ENCODE measurements at regions not wholly inside any gene's neighbourhood (a gene's known extent, or its start where the extent isn't known, plus 50 kb on each side); places are given as distances from the start of the nearest gene placed in this dataset.
A peak's percentile ranks its signal among the peaks of the same experiment; 100 is the strongest.

DNA sequence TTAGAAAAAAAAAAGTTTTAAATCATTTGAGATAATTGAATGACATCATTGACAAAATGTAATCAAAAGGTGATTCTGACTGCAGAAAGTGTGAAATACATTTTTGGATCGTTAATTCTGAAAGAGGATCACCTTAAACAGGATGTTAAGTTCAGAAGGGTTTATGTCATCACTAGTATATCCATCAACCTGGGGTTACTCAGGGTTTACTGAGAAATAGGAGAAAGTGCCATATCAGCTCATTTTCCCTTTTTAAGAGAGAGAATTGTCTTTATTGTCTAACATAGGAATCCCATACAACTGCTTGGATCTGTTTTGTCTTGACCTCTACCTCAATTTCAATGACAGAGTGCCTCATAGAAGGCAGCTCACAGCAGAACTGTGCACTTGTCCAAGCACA is 466.1 kb upstream of the LINC00305 start:
- no peak for DNase-seq (ENCODE audit: low spot score)

DNA sequence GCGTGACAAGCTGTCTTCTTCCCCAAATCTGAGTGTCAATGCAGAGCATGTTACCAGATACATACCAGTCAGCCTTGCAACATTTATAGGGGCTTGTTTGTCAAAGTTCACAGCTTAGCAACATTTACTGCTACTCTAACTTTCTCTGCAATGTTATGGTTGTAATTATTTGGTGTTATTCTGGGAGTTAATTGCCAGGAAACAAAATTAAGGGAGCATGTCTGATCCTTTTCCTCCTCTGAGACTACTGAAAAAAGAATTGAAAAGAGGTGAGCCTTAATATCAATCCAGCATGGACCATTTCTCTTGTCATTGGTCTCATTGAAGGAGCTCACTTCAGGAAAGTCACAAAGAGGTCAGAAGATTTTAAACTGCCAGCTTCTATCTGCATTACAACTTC is 465.6 kb upstream of the LINC00305 start:
- no peak for DNase-seq (ENCODE audit: low spot score)

DNA sequence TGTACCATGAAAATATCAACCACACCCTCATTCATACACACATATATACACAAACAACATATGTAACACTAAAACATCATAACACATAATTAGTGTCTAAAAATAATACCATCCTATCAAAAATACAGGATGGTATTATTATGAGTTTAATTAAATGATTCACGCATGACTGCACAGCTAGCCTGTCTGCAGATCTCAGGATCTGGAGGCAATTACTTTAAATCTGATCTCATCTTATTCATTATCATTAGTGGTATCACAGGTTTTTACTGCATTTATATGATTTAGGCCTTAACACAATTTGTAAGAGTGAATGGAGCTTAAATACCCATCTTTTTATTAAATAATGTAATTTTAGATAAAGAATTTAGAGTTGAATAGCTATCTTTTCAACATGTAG is 443.4 kb upstream of the LINC00305 start:
- no peak for DNase-seq (ENCODE audit: low spot score)

DNA sequence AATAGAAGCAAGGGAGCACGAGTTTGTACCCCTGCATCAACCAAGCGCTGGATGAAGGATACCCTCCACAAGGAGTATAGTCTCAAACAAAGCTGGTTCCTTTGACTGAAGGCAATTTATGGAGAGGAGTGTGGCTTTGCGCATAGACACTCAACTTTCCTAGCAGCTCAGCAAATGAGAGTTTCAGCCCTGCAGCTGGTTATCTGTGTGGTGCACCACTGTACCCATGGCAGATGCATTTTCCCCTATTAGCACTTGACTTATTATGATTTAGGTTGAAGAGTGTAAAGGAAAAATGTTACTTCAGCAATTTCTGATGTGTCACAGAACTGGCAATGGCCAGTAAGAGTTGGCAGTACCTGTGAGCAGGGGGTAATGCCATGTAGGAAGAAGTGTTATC is 440.1 kb upstream of the LINC00305 start:
- no peak for DNase-seq (ENCODE audit: low spot score)

DNA sequence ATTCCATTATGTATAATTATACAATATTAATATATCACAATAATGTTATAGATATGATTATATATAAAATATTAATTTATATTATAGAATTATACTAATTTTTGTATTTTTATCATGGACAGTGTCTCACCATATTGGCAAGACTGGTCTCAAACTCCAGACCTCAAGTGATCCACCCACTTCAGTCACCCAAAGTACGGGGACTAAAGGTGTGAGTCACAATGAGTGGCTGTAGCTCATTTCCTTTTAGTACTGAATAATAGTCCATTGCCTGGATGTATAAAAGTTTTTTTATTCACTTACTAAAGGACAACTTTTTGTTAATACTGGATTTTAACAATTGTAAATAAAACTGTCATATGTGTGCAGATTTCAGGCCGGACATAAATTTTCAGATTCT is 417.6 kb upstream of the LINC00305 start:
- DNase-seq (ENCODE audit: low spot score): no peak

DNA sequence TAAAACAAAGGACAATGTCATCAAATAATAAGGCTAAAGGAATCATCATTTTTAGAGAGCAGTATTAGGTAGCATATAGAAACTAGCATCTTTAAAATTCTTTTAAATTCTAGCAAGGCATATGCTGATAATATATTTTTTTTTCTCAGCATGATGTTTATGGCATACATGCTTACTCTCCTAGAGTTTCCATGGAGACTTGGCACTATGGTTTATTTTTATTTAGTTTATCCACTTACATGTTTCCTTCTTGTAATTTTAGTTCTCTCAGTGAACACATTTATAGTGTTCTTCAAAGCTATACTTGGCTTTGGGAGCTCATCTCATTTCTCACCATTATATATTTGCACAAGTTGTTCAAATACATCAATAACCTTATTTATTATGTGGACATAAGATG is 413.8 kb upstream of the LINC00305 start:
- no peak for DNase-seq (ENCODE audit: low spot score)

DNA sequence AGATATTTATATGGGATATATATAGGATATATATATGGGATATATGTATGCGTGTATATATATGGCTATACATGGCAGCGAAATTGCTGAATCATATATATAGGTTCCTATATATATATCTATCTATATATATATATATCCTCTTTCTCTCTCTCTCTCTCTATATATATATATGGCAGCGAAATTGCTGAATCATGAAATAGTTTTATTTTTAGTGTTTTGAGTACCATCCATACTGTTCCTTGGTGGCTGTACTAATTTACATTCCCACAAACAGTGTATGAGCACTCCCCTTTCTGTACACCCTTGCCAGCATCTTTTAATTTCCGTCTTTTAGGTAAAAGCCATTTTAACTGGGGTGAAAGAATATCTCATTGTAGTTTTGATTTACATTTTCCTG is 397.6 kb upstream of the LINC00305 start:
- no peak for DNase-seq (ENCODE audit: low spot score)

DNA sequence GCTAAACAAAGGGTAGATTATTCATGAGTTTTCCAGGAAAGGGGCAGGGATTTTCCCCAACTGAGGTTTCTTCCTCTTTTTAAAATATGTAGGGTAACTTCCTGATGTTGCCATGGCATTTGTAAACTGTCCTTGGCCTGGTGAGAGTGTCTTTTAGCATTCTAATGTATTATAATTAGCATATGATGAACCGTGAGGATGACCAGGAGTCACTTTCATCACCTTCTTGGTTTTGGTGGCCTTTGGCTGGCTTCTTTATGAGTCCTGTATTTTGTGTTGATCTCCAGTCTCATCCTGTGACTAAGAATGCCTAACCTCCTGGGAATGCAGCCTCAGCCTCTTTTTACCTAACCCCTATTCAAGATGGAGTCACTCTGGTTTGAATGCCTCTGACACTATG is 391.0 kb upstream of the LINC00305 start:
- no peak for DNase-seq (ENCODE audit: low spot score)

DNA sequence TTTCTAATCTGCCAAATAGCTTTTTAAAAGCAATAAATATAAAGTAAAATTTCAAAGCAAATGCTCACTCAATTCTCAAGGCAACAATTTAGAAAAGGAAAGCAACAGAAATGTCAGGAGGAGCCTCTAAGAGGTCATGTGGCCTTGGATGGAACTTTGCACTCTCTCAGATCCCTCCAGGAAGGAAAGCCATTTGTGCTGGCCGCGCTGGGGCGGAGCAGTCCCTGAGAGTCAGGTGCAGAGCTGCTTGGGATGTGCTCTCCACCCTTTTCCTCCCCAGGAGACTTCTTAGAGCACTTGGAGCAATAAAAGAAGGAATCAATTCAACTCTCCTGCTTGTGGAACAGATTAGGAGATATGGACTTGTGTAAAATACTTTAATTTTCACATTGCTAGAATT is 379.8 kb upstream of the LINC00305 start:
- no peak for DNase-seq (ENCODE audit: low spot score)

DNA sequence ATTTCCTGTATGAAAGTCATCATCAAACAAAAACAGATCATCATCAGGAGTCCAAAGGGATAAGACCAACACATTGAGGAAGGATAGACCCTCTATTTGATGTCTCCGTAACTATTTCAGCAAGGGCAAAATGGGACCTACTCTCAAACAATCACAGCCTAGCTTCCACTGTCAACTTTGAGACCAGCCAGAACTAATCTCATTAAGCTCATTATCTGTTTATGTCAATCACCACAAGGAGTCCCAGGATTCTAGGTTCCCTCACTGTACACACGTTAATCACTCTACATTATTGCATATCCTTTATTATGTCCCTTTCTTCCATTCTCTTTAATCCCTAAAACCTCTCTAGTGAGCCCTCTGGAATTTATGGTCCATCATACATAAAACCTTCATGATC is 370.3 kb upstream of the LINC00305 start:
- DNase-seq (ENCODE audit: low spot score): no peak

DNA sequence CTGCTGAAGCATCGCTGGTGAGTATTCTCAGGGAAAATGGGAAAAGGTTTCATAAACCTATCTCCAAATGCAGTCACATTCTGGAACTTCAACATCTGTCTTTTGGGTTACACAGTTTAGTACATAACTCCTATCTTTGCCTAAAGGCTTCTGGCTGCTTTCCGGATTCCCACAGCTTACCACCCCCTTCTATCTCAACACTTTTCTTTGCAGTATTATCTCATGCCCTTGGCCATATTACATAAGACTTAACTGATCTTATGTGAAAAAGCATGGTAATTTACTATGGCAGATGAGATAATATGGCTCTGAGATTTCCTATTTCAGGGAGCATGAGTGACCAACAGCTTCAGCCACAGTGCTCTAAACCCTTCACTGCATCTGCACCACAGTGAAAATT is 369.3 kb upstream of the LINC00305 start:
- no peak for DNase-seq (ENCODE audit: low spot score)

DNA sequence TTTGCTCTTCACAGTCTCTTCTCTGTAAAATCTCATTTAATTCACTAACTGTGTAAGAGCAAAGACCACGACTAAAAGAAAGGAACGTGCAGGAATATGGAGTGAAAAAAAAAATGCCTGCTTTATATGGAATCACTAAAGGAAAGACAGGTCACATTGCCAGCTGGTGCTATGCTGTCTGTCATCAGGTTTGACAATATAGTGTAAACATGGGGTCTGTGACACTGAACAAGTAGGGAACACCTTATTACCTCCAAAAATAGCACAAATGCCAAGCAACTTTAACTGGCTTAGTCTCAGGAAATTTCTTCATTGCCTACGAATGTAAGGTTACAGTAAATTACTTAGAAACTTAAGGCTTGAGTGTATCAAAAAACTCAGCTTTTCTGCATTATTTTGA is 364.5 kb upstream of the LINC00305 start:
- no peak for DNase-seq (ENCODE audit: low spot score)

DNA sequence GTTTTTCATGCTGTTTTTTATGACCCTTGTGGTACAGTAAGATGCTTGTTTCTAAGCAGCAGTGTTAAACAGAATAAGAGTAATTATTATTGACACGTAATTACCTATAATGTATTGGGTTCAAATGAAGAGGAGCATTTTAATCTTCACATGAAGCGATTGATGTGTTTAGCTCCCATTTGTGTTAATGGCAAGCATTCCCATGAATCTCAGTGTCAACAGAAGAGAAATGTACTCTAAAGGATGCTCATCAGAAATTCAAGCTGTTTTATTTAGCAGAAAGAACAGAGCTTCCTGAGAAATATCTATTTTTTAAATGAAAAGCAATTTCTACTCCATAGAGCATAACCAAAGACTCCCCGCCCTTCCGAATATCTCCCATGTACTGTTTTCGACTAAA is 341.3 kb upstream of the LINC00305 start:
- DNase-seq (ENCODE audit: low spot score): no peak

DNA sequence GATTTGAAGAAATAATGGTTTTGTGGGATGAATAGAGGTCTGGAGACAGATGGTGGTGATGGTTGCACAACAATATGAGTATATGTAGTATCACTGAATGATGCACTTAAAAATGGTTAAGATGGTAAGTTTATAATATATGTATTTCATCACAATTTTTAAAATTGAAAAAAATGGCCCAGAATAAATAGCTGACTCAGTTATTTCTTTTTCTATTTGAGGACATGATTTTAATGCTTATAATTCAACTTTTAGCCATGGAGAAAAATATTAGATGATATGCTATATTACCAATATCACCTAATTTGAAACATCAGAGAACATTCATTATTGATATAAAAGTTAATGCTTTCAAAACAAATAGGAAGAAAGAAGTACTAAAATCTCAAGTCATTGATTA is 339.8 kb upstream of the LINC00305 start:
- DNase-seq (ENCODE audit: low spot score): no peak

DNA sequence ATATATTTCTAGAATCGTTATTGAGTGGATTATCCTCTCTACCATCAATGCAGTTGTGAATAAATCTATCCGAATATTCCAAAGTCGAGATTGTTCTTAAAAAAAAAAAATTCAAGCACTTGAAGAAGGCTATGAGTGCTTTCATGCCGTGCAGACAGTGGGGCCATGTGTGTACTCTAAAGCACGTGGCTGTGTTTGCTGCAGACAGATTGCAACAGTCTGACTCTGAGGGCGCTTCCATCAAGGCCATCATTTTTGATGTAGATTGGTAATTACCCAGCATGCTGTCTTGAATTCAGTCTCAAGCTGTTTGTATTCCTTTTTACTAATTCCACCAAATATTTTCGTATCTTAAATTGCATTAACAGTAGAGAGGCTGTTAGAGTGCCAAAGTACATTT is 325.9 kb upstream of the LINC00305 start:
- no peak for DNase-seq (ENCODE audit: low spot score)

DNA sequence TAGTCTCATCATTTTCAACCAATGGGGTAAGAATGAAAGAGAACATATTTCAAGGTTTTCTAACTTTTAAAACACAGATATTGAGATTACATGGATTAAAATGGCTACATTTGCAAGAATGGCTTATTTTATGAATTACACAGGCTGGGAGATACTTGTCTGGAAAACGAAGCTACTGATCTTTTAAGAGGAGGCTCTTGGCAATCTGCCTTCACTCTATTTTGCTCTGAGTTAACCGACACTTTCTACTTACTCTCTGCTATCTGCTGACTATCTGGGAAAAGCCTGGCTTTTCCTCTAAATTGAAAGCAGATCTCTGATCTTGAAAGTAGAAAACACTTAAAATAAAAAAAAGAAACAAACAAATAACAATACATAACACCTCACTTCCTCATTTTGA is 325.4 kb upstream of the LINC00305 start:
- no peak for DNase-seq (ENCODE audit: low spot score)

DNA sequence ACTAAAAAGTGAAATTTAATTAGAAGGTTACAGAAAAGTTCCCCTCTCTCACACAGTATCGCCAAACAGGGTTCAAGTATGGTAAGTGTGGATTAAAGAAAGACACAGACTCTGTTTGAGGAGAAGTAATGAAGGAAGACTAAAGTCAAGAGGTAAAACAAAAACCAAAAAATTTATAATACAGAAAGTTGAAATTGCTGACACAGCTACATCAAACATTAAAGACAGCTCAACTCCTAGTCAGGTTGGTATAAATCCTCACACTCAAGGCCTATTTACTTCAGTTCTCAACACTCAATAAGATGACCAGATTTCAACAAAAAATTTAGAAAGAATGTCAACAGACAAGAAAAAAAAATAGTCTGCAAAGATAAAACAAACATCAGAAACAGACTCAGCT is 300.5 kb upstream of the LINC00305 start:
- no peak for DNase-seq (ENCODE audit: low spot score)

DNA sequence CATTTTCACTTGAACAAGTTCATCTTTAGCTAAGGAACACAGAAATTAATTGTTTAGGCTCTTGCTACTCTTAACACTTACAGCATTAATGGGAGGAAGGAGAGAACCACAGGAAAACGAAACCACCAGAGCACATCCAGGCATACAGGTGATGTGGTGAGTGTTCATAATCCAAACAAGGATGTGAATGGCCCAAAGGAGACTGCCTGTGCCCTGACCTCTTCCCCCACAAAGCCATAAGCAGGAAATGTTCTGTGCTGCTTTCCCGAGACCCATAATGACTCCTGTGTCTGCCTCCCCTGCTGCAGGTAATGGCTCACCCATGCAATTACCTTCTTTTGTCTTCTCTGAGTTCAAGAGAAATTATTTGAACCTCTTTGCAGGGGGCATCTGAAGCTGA is 295.9 kb upstream of the LINC00305 start:
- DNase-seq (ENCODE audit: low spot score): no peak

DNA sequence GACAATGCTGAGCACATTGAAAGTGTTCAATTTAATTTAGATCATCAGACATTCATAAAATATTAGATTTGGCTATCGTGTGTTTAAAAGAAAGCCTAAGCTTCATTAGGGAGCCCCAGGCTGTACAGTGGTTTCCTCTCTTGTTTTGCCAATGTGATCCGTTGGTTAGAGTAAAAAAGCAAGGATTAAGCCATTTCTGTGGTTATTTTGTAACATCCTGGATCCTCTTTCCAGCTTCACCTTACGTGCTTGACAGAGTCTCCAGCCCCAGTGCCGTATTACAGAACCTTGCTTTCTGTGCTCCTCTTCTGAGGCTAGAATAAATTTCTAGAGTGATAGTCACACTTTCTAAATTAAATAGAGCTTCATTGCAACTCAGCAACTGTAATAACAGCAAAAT is 289.3 kb upstream of the LINC00305 start:
- DNase-seq (ENCODE audit: low spot score): no peak

DNA sequence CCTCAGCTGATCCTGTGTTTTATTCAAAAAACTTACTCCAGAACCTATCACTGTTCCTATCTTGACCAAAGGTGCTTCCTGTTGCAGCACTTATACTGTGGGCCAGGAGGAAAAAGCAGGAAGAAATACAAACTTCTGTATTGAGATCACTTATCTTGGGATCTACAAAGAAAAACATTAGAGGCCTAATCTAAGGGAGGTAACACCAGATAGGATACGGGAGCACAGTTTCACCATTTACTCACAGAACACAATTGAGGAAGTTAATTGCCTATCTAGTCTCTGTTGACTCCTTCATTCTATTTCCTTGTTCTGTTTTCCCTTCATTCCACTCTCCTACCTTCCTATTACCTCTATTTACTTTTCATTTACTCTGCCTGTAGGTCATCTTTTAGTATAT is 287.2 kb upstream of the LINC00305 start:
- no peak for DNase-seq (ENCODE audit: low spot score)

DNA sequence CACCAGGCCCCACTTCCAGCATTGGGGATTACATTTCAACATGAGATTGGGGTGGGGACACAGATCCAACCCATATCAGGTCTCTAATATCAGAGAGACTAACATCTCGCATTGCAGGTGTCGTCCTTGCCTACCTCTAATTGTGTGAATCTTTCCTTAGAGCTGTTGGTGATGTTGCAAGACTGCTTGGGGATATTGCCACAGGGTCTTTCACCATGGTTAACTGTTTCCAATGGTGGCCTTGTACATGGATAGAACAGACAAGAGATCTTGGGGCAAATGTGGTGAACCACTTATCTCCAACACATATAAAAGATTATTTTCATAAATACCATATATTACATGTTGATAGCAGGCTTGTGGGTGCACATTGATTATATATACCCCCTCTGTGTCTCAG is 270.3 kb upstream of the LINC00305 start:
- no peak for DNase-seq (ENCODE audit: low spot score)

DNA sequence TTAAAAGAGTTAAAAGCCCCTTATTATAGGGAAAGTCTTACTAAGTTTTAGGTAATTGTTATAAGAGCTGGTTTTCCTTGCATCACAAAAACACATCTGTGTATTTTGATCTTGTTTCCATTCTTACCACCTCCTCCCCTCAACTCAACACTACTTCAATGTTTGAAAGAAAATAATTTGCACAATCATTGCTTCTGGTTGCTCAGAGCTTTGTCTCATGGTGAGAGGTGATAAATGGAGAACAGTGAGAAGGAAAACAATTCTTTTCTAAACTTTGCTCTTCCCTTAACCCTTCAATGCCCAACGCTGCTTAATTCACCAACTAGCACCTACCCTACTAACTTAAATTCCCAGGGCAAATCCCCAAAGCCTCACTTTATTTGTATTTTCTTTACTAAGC is 268.1 kb upstream of the LINC00305 start:
- DNase-seq (ENCODE audit: low spot score): no peak

DNA sequence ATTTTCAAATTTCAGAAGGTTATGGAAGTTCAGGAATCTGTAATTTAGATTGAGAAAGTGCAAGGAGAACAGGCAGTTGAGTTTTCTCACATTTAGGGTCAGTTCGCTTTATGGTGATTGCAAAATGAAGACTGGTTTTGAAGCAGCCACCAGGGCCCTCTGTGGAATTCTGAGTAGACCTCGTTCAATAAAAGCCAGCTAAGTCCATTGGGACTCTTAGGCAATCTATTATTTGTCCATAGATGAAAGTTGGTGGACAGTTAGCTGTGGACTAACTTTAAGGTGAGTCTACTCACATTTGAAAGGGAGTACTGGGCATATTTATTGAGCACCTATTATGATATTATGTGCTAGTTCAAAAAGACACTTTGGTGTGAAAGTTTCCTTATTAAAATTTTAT is 266.3 kb upstream of the LINC00305 start:
- DNase-seq (ENCODE audit: low spot score): no peak

DNA sequence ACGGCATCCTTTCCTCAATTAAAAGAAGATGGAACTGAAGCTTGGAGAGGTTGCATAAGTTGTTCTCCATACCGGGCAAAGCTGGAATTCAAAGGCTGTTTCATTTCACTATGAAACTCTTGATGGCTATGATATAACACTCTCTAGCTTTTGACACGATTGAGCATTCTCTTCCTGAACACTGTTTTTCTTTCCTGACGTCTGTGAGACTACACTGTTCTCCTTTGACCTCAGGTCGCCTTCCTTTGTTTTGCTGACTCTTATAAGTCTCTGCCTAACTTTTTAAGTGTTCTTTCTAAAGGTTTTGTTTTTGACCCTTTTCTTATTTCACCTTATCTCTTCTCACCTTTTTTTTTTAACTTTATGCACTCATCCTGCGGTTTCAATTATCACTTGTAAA is 261.8 kb upstream of the LINC00305 start:
- DNase-seq (ENCODE audit: low spot score): no peak

DNA sequence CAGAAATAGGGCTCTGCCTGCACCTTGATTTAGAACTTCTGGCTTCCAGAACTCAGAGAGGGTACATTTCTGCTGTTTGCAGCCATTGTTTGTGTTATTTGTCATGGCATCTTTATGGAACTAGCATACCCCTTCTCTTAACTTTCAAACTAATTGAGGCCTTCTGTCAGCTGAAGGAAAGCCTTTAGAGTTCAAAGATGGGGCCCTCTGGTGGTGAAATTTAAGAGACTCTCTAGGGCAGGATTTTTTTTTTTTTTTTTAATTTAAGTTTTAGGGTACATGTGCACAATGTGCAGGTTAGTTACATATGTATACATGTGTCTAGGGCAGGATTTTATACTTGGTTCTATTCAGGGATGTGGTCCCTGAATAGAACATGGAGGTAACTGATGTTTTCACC is 260.6 kb upstream of the LINC00305 start:
- peak; percentile 25 for DNase-seq (ENCODE audit: low spot score)

All from pons (tissue), 1 donor.